HPDE6-E6E7 (cell line): ENCODE measurements at regions not wholly inside any gene's neighbourhood (a gene's known extent, or its start where the extent isn't known, plus 50 kb on each side); places are given as distances from the start of the nearest gene placed in this dataset.
"Not testable (repeated sequence)": the region's sequence is repeated elsewhere in the genome, so short reads cannot be mapped to it uniquely, and the experiment has no call there.

ENCODE experiments used
- DNase-seq: peaks from one replicate; pipeline ENCODE4 v3.0.0; 2011; ENCODE audit warnings: missing footprints; ENCODE audit errors: extremely low spot score

GRCh38 chr12:127928615-127929571, 338.1 kb upstream of the TMEM132C start:
- no peak for DNase-seq

GRCh38 chr12:127930122-127930521, 336.8 kb upstream of the TMEM132C start:
- no peak for DNase-seq

- DNase-seq: no peak
These were observed 332.6 kb upstream of the TMEM132C start for GRCh38 chr12:127934409-127934808.

GRCh38 chr12:127936463-127936862, 330.5 kb upstream of the TMEM132C start:
- no peak for DNase-seq

GRCh38 chr12:127941332-127941731, 325.6 kb upstream of the TMEM132C start:
- DNase-seq: no peak

- no peak for DNase-seq
These were observed 324.0 kb upstream of the TMEM132C start for GRCh38 chr12:127942981-127943380.

- DNase-seq: no peak
These were observed 323.3 kb upstream of the TMEM132C start for GRCh38 chr12:127943481-127944210.

GRCh38 chr12:127944211-127944899, 322.6 kb upstream of the TMEM132C start:
- no peak for DNase-seq

GRCh38 chr12:127957001-127957660, 309.8 kb upstream of the TMEM132C start:
- no peak for DNase-seq

GRCh38 chr12:127962303-127962702, 304.7 kb upstream of the TMEM132C start:
- no peak for DNase-seq

- DNase-seq: no peak
These were observed 303.0 kb upstream of the TMEM132C start for GRCh38 chr12:127963933-127964332.

GRCh38 chr12:127964717-127965116, 302.3 kb upstream of the TMEM132C start:
- no peak for DNase-seq

GRCh38 chr12:127966331-127966730, 300.6 kb upstream of the TMEM132C start:
- DNase-seq: no peak

GRCh38 chr12:127970491-127970890, 296.5 kb upstream of the TMEM132C start:
- no peak for DNase-seq

- DNase-seq: no peak
These were observed 286.4 kb upstream of the TMEM132C start for GRCh38 chr12:127980585-127980984.

GRCh38 chr12:127981875-127982274, 285.1 kb upstream of the TMEM132C start:
- DNase-seq: no peak

GRCh38 chr12:127983213-127983791, 283.7 kb upstream of the TMEM132C start:
- DNase-seq: not testable (repeated sequence)

GRCh38 chr12:127984386-127985055, 282.4 kb upstream of the TMEM132C start:
- DNase-seq: no peak

GRCh38 chr12:127987199-127987901, 279.6 kb upstream of the TMEM132C start:
- no peak for DNase-seq

GRCh38 chr12:127991485-127991884, 275.5 kb upstream of the TMEM132C start:
- DNase-seq: no peak
